HG03520 (cell line): ENCODE measurements at regions not wholly inside any gene's neighbourhood (a gene's known extent, or its start where the extent isn't known, plus 50 kb on each side); places are given as distances from the start of the nearest gene placed in this dataset.
"Not testable (repeated sequence)": the region's sequence is repeated elsewhere in the genome, so short reads cannot be mapped to it uniquely, and the experiment has no call there.

Source experiments
- ATAC-seq: cut with Tn5 transposase; IDR thresholded peaks from one replicate; pipeline ENCODE4 v1.9.1; 2021; ENCODE audit warnings: mild to moderate bottlenecking, moderate library complexity; ENCODE audit not compliant: unreplicated experiment

DNA sequence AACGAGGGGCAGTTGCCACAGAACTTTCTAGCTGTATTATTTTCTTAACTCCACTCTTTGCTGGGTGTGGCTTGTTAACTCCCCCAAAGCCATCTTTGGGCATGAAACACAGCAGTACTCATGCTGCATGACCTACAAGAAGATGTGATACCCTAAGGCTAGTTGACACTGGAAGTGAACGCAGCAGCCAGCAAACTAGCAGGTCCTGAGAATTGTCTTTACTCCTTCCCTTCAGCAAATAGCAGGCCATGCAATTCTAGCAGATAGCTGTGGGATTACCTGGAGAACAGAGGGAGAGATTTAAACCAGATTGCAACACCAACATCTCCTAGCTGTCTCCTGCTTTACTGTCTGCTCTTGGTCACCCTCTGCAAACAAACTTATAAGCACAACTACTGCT is 688.0 kb upstream of the ZWINT start:
- ATAC-seq: no peak

DNA sequence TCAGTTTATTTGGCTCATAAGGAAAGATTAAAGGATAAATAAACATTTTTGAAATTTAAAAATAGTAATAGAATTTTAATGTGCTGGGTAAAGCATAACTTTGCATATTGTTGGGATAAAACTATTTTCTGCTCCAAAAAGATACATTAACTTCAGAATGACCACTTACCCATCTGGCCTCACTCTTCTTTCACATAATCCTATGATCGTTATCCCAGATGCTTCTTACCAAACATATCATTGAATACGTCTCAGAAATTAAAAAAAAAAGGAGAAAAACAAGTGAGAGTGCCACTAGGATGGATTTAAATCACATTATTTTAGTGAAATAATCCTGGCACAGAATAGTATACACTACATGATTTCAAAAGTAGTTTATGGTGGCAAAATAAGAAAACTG is 677.5 kb upstream of the ZWINT start:
- ATAC-seq: no peak

DNA sequence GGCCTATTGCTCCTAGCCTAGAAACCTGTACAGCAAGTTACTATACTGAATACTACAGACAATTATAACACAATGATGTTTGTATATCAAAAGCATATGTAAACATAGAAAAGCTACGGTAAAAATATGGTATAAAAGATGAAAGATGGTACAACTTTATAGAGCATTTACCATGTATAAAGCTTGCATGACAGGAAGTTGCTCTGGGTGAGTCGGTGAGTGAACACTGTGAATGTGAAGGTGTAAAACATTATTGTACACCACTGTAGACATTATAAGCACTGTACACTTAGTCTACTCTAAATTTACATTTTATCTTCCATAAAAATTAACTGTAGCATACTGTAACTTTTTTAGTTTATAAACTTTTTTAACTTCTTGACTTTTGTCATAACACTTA is 674.3 kb upstream of the ZWINT start:
- ATAC-seq: no peak

DNA sequence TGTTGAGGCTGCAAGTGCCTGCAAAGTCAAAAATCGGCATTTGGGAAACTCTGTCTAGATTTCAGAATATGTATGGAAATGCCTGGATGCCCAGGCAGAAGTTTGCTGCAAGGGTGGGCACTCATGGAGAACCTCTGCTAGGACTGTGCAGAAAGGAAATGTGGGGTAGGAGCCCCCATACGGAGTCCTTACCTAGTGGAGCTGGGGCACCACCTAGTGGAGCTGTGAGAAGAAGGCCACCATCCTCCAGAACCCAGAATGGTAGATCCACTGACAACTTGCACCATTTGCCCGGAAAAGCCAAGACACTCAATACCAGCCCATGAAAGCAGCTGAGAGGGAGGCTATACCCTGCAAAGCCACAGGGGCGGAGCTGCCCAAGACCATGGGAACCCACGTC is 671.2 kb upstream of the ZWINT start:
- ATAC-seq: not testable (repeated sequence)

DNA sequence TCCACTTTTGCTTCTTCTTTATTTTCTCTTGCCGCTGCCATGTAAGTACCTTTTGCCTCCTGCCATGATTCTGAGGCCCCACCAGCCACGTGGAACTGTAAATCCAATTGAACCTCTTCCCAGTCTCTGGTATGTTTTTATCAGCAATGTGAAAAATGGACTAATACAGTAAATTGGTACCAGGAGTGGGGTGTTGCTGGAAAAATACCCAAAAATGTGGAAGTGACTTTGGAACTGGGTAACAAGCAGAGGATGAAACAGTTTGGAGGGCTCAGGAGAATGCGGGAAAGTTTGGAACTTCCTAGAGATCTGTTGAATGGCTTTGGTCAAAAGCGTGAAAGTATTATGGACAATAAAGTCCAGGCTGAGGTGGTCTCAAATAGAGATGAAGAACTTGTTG is 670.3 kb upstream of the ZWINT start:
- no peak for ATAC-seq

DNA sequence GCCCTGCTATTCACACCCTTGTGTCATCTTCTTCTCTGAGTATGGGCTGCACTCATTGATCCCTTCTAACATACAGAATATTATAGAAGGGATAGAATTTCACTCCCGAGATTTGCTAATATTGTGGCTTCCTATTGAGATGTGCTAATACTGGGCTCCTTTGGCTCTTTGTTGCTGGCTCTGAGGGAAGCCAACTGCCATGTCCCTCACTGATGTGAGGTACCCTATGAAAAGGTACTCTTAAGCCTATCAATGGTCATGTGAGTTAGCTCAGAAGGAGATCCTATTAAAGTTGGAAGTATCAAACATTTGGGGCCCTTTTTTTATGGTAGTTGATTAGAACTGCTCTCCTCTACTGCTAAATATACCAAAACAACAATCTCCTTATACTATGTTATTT is 665.2 kb upstream of the ZWINT start:
- ATAC-seq: no peak

DNA sequence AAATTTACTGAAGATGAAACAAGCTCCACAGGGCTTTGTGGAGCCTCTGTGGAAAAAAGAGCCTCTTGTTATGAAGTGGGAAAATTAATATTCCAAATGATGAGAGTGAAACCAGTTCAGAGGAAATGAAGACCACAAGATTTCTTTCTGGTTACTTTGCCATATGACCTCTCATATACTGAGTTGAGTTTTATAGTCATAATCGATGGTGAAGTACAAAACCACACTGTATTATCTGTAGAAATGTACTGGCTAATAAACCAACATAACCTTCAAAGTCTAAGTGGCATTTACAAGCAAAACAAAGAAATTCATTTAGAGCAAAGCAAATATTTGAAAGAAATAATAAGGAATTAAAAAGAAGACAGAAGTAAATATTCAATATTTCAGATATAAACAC is 662.6 kb upstream of the ZWINT start:
- no peak for ATAC-seq

DNA sequence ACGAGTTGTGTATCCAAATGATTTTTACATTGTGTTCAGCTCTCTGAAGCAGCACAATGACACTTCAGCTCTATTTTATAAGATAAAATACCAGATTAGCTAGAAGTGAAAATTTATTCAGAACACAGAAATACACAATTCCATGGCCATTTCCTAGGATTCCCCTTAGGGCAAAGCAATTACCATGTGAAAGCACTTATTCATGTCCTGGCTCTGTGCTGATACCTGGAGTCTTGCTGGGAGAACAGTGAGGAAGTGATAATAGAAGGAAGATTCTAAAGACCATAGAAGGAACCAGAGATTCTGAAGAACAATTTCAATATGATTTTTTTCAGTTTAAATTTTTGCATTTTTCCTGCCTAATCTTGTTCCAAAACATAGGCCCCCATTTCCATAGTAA is 657.4 kb upstream of the ZWINT start:
- ATAC-seq: no peak

DNA sequence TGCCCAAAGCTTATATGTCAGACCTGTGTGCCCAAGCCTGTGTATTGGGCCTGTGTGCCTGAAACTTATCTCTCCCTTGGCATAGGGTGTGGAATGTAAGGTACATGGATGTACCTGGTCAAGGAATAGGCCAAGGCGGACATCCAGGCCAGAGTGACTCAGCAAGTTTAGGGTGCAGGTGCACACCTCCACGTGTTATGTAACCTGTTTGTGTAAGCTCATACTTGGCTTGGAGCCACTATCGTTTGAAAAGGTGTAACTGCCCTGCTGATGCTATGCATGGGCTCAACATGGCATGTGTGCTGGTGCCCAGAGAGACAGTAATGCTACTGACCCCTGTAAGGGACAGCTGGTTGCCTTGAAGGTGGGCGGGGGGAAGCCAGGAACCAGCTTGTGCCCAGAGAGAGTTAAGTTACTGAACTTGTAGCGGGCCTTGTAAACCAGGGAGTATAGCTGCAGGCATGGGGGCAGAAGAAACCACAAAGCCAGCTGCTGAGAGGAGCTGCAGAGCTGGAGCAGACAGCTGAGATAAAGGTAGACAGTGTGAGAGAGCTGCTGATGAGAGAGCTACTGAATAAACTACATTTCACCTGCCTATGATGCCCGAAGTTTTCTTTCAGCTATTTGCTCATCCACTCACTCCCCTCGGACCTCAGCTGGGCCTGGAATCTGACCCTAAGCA is 656.4 kb upstream of the ZWINT start:
- ATAC-seq: no peak

DNA sequence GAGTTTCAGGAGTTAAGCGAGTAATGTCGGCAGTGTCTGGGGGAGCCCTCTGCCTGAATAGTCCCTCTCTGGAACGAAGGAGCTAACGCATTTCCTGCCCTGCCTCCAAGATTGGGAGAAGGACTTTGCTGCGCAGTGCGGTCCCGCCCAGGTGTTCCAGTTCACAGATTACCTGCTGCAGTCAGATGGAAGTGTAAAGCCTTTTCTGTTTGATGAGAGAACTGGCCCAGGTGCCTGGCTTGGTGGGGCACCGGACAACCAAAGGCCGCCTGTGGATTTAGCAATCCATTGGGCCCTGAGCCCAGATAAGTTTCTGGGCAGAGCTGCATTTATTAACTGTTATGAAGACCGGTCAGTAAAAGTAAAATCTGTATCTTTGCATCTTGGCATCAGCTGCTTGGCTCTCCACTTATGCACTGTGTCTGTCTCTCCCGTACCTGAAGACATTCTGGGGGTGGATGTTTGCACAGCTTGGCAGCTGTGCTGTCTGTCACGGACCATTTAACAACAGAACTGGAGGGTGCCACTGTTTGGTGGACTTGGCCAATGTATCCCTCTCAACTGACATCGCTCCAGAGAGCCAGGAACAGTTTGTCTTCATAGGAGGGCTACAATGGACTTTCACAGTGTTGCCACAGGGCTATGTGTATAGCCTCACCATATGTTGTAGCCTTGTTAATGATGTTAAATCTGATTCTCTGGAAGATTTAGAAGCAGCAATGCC is 654.7 kb upstream of the ZWINT start:
- no peak for ATAC-seq

DNA sequence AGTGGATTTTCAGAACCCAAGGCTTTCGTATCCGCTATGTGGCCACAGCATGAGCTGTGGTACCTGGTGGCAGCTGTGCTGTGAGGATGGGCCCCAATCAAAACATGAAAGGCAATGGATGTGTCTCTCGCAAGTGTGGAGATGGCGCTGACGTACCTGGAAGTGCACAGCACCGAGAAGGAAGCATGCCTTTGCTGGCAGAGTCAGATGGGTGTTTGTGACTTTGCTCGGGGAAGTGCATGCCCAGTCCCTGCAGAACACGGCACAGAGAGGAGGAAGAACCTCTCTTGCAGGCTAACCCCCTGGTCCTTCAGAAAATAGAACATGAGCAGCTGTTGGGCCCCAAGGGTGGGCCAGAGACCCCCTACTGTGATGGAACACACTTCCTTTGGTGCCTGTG is 654.1 kb upstream of the ZWINT start:
- ATAC-seq: no peak

DNA sequence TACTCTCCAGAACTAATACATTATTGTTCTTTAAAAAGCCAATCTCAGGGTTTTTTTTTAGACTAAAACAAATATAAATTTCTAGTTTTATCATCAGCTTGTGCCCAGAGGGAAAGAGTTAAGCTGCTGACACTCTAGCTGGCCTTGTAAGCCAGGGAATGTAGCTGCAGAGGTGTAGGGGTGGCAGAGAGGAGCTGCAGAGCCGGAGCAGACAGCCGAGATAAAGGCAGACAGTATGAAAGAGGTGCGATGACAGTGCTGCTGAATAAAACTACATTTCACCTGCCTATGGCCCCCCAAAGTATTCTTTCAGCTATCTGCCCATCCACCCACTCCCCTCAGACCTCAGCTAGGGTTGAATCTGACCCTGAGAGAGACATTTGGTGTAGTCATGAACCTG is 653.7 kb upstream of the ZWINT start:
- ATAC-seq: no peak

DNA sequence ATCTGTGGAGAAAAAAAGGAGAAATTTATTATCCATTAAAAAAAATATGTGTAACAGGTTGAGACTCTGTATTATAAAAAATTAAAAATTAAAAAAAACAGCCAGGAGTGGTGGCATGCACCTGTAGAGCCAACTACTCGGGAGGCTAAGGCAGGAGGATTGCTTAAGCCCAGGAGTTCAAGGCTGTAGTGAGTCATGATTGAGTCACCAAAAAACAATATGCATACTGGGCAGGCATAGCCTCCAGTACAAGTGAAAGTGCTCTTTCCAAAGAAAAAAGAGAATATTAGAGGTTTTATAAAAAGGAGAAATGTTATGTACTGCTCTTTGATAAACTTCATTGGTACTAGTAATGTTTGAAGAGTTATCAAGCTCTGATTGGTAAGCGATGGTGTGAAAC is 647.1 kb upstream of the ZWINT start:
- ATAC-seq: no peak

DNA sequence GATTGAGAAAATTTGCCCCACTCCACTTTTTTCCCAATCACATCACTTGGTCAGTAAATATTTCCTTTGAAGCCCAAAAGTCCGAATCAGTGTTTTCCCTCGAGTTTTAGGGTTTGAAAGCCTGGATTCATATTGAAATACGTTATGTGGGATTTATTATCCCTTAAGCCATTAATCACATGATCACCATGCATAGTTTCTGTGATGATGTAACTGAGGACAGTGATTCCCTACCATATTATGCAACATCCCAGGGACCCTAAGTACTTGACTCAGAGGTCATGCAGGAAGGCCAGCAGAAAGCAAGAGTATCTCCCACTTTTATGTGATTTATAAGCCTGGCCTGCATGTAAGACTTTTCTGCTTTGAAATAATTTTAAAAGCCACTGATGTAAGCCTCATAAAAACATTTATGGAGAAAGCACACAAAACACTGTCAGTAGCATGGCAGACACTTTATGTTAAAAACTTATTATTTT is 630.6 kb upstream of the ZWINT start:
- ATAC-seq: no peak

DNA sequence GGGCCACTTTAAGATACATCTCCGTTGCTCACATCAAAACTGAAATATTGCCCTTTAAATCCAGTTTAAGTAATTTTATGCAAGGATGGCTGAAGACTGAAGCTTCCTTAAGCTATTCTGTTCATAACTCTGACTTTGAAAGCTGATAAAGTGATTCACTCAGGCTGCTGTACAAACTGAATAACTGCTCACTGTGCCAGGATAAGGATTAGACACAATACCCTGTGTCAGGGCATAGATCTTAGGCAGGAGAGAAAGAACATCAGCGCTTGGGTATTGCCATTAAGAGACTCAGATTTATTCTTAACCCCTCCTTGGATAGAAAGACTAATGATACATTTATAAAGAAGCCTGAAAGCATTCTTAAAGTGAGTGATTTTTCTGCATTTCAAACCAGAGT is 614.5 kb upstream of the ZWINT start:
- ATAC-seq: no peak

DNA sequence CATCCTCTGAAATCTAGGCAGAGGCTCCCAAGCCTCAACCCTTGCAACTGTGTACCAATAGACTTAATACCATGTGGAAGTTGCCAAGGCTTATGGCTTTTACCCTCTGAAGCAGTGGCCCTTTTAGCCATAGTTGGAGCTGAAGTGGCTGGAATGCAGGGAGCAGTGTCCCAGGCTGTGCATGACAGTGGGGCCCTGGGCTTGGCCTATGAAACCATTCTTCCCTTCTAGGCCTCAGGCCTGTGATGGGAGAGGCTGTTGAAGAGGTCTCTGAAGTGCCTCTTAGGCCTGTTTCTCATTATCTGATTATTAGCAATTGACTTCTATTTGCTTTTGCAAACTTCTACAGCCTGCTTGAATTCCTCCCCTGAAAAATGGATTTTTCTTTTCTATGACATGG is 612.7 kb upstream of the ZWINT start:
- no peak for ATAC-seq

DNA sequence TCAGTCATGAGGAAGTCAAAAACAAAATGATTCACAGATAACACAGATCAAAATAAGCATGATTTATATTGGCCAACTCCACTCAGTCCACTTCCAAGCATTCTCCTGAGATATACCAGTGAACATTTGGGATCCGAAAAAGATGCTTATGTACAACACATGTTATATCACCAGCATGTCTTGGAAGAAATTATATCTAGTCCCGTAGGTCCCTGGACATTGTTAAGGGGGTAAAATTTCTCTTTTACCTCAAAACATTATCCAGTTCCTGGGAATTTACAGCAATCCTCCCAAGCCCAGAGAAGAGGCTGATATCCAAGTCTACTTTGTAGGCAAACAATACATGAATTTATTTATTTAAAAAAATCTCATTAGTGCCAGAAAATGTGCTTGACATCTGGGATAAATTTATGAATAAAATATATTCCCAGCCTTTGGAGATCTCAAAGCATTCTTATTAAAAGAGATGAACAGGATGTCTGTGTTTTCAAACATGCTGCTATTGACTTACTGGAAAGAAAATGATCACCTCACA is 582.2 kb upstream of the ZWINT start:
- ATAC-seq: no peak

DNA sequence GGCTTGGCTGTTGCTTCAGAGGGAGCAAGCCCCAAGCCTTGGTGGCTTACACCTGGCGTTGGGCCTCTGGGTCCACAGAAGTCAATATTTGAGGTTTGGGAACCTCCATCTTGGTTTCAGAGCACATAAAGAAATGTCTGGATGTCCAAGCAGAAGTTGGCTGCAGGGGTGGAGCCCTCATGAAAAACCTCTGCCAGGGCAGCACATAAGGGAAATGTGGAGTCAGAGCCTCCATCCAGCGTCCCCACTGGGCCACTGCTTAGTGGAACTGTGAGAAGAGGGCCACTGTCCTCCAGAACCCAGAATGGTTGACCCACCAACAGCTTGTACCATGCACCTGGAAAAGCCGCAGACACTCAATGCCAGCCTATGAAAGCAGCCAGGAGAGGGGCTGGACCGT is 573.5 kb upstream of the ZWINT start:
- ATAC-seq: no peak

DNA sequence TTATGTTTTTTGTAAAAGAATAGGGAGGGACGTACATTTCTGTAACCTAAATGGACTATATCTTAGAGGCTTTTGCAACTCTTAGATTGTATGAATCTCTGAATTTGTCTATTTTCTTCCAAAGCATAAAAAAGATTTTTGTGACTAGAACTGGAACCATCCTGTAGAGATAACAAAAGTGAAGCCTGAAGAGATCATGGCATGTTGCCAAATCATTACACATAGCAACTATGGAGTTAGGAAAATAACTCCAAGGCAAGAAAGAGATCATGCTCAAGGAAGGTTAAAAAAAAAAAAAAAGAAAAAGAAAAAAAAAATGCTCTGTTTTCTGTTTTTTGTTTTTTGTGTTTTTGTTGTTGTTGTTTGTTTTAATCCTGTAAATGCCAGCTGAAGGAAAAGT is 567.7 kb upstream of the ZWINT start:
- no peak for ATAC-seq

DNA sequence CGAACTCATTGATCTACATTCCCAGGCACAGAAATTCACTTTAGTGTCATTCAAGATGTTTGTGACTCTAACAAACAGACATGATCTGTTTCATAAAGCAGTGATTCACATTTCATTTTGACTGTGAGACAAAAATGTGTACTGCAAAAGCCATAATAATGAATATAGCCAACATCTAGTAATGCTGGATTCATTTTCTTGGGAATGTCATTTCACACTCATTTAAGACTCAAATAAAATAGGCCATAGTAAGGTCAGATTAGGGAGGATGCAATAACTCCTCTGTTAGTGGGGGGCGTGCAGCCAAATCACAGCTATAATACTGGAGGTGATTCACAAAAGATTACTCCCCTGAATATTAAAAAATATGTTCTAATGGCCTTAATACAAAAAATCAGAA is 566.6 kb upstream of the ZWINT start:
- no peak for ATAC-seq

DNA sequence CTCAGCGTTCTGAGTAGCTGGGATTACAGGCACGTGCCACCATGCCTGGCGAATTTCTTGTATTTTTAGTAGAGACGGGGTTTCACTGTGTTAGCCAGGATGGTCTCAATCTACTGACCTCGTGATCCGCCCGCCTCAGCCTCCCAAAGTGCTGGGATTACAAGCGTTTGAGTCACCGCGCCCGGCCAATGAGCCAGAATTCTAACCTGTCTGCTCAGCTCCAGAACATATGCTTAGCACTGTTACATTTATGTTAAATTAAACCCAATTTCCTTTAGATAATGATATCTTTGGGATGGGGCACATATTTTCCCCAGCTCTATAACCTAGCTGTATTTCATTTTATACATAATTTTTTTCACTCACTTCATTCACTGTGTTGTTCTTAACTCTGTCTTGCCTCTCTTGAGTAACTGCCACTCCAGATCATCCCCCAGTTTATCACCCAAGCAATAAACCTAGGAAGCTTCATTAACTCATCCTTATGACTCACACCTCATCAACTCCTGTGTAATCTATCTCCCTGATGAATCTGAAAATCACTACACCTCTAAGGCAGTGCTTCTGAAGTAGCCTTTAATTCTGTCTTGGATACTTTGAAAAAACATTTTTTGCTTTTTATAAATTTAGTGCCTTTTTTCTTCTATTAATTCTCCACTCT is 559.7 kb upstream of the ZWINT start:
- no peak for ATAC-seq

DNA sequence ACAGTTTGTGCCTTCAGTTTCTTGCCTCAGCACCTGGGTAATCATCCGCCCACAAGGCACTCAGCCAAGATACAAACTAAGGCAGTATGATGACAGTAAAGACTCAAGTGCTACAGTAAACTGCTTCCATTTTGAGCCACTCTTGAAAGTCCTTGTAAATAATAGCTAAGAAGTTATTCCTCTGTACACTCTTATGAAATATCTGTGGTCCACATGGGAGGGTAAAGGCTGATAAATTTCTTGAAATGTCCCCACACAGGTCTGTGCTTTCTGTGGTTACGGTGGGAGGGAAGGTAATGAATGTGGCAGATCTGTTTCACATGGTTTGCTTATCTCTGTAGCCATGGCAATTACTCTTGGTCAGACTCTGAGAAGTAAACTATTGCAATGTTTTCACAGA is 551.0 kb upstream of the ZWINT start:
- ATAC-seq: peak; percentile 64
